NCI-H2227 treated with DMSO at 0.1 percent for 48 hours (cell line): ENCODE measurements at regions not wholly inside any gene's neighbourhood (a gene's known extent, or its start where the extent isn't known, plus 50 kb on each side); places are given as distances from the start of the nearest gene placed in this dataset.
A peak's percentile ranks its signal among the peaks of the same experiment; 100 is the strongest.
"Not testable (repeated sequence)": the region's sequence is repeated elsewhere in the genome, so short reads cannot be mapped to it uniquely, and the experiment has no call there.

ENCODE experiments used
- DNase-seq: peaks from one replicate; lab custom pipeline; 2025; lab: John Stamatoyannopoulos, UW

GRCh38 chr2:183459466-183459865 lies 335.2 kb downstream of the NUP35 start:
- no peak for DNase-seq

DNA sequence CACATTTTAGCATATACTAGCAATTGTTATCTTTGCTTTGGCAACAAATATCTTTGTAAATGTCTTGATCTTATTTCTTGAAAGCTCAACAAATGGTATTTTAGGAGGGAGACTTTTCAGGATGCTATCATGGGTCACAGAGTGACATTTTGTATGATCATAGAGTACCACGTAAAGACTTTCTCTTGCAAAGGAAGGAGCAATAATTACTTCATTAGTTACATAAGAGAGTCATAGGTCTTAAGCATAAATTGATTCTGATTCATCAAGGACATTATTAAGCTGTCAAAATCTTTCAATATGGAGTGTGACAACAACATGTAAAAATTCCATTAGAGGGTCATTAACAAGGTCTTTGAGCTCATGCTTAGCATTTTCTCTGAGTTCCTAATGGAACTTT lies 339.6 kb downstream of the NUP35 start:
- no peak for DNase-seq

- no peak for DNase-seq
Measured at GRCh38 chr2:183465048-183465447, 340.8 kb downstream of the NUP35 start.

DNA sequence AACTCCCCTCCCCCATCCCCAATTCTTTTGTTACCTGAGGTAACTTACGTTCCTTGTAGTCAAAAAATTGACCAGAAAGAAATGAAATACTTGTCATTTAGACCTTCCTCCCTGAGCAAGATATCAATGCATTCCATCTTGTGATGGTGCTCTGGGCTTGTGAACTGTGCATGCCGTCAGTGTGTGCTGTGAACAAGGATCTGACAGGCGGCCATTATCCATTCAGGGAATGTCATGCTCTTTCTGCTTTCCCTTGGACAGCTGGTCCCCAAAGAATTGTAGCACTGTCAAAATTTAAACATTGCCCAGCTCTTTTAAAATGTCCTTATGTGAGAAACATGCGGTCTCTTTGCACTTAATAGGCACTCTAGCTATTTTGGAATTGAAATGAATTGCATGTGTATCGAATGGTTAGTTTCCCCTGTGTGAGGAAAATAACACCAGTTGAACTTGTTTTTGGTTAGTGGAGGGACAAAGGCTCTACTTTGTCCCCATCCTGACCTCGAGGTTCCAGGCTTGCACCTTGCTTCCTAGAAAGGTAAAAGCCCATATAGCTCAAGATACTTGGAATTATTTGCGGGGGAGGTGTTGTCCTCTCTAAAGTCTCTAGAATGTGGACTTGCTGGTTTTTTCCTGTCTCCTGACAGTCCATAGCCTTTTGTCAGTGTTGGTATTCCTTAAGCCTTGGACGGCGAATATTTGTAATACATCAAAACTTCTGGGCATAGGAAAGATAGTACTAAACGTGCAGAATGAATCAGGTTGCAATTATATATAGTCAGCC lies 350.9 kb downstream of the NUP35 start:
- DNase-seq = no peak

DNA sequence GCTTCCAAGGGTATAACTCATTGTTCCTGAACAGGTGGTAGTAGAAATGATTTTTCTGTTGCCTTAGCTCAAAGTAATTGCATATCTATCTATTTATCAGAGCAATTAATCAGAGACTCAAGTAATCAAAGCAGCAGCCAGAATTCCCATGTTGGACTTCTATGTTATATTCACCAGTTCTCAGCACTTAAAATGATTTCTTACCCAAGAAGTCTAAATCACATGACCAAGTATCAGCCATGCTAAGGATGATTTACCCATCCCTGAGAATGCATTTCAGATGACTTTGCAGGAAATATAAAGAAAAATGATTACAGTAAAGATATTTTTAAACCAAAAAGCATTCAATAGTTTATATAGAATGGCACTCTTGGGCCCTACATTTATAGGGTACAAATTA lies 352.2 kb downstream of the NUP35 start:
- no peak for DNase-seq

GRCh38 chr2:183477296-183477695 lies 353.1 kb downstream of the NUP35 start:
- DNase-seq = no peak

- not testable (repeated sequence) for DNase-seq
Measured at GRCh38 chr2:183478941-183479595, 354.8 kb downstream of the NUP35 start.

DNA sequence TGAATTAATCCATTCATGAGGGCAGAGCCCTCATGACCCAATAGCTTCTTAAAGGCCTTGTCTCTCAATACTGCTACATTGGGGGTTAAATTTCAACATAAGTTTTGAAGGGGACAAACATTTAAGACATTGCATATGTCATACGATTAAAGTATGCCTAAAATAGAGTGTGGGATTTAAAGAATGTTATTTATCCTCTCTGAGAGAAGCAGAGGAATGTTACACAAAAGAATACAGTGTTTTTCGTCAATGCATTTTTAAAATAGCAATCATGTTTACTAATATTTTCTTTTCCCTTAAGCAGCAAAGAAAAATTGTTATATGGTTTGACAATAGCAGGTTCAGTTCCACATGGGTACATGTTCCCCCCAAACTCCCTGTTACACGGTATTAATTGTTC lies 363.1 kb downstream of the NUP35 start:
- DNase-seq = no peak

DNA sequence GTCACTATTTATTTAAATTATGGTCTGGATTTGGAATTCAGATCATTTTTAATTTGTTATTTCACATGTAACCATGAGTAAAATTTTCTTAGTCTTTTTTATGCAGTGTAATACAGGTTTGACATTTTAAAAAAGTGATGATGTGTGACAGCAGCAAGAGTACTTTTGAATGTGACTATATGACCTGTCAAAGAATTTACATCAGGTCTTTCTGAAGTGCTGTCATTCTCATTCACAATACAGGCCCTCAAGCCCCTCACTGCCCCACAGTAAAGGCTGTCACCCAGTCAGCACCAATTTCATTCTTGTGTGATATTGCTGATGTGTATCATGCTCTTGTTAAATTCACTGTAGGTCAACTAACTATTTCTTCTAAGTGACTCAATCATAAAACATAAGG lies 364.2 kb downstream of the NUP35 start:
- DNase-seq = no peak

GRCh38 chr2:183490489-183490888 lies 366.2 kb downstream of the NUP35 start:
- DNase-seq = peak; percentile 96

DNA sequence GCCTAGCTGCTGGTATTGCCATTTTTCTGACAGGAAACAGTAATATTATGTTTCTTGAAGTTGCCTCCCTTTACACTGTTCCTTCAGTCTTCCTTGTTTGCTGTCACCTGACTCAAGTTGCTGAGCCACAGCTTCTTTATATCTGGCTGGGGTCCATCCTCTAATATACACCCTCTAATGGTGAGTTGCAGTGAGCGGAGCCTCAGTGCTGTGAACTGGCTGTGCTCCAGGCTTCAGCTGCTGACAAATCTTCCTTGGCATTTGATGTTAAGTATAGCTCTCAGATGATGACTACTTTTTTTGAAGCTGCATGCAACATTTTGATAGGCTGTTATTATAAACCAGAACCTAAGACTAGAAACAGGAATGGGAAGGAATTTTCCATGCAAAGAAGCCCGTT lies 366.7 kb downstream of the NUP35 start:
- DNase-seq = peak; percentile 96

DNA sequence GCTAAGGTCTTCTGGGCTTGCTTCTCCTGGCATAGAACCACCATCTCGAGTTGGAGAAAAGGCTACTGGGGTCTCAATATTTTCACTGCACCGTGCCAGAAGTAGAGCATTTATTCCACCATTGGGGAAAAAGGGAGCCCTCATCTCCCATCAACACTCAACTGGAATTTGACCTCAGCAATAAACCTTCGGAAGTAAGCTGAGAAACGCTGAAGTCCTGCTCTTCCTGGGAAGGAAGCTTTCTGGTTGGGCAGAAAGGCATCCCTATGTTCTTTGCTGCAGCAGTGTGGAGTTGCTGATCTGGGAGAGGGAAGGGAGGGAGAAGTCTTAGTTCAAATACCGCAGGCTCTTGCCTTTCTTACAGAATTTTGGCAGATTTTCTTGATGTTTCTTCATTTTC lies 368.8 kb downstream of the NUP35 start:
- DNase-seq = no peak

DNA sequence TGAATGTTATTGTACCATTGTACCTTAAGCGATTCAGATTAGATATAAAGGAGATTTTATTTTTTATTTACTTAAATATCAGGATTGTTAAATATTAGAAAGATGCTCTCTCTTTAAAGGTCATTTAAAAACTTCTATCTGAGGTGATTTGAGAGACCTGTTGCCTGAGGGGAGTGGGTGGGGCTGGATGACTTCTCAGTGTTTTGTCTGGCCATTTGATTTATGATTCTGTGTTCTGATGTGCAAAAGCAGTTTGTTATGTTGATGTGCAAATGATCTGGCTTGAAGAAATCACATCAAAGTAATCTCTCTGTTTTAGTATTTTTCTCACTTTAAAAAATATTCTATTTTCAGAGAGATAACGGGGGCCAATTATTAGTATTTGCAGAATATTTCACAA lies 370.8 kb downstream of the NUP35 start:
- peak; percentile 6 for DNase-seq

GRCh38 chr2:183495589-183496267 lies 371.5 kb downstream of the NUP35 start:
- DNase-seq = no peak

- no peak for DNase-seq
Measured at GRCh38 chr2:183497861-183498260, 373.6 kb downstream of the NUP35 start.

DNA sequence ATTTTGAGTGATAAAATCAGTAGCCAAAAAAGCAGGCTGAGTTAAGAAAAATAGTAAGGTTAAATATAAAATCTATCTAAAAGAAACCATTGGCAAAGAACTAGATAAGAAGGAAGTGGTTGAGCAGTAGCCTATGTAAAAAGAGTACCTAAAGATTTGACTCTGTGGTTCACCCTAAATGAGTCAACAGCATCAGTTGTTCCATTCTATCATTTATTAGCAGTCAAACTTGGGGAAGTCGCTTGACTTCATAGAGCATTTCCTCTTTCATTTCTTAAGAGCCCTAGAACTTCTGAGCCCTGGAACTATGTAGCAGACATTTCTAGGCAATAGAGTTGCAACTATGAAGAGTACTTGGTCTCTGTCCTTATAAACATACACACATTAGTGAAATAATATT lies 381.7 kb downstream of the NUP35 start:
- DNase-seq = no peak

DNA sequence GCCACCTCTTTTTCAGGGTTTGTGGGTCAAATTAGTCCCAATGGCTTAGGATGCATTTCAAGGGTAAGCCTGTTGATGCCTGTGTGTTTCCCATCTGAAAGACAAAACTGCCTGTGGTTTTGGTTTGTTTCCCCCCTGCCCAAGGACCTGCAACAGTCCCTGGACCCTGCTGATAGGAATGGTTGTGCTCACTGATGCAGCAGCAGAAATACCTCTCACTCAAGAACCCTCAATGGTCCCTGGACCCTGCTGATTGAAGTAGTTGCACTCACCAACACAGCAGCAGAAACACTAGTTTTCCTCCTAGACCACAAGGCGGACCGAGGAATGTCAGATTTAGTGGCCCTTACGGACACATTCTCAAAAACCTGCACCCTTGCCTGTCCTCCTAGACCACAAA lies 386.9 kb downstream of the NUP35 start:
- no peak for DNase-seq

GRCh38 chr2:183519371-183520056 lies 395.3 kb downstream of the NUP35 start:
- no peak for DNase-seq

GRCh38 chr2:183521911-183522310 lies 397.7 kb downstream of the NUP35 start:
- DNase-seq = no peak

- no peak for DNase-seq
Measured at GRCh38 chr2:183522489-183523266, 398.4 kb downstream of the NUP35 start.

GRCh38 chr2:183530333-183530901 lies 406.2 kb downstream of the NUP35 start:
- DNase-seq = no peak
